GM12864 (cell line): ENCODE measurements at regions not wholly inside any gene's neighbourhood (a gene's known extent, or its start where the extent isn't known, plus 50 kb on each side); places are given as distances from the start of the nearest gene placed in this dataset.
"Not testable (repeated sequence)": the region's sequence is repeated elsewhere in the genome, so short reads cannot be mapped to it uniquely, and the experiment has no call there.

ENCODE experiments used
- DNase-seq: peaks from one replicate; pipeline ENCODE4 v3.0.0-alpha.2; 2011; ENCODE audit warnings: low read depth
- H3K4me3 ChIP-seq: 2 replicates; pipeline ENCODE4 v1.5.1; 2011; ENCODE audit warnings: mild to moderate bottlenecking, low read depth, low read length, control low read depth
- CTCF ChIP-seq: IDR thresholded peaks from 2 replicates; pipeline ENCODE4 v1.5.1; 2011; ENCODE audit warnings: low read depth, mild to moderate bottlenecking, moderate library complexity, low read length, control low read depth, inconsistent platforms; ENCODE audit errors: missing control alignments

GRCh38 chr14:55832974-55833373, 253.0 kb downstream of the KTN1 start:
- no peak for DNase-seq
- H3K4me3 ChIP-seq, result no peak overlapping the region
- no peak for TF ChIP-seq CTCF

GRCh38 chr14:55834390-55834789, 254.4 kb downstream of the KTN1 start:
- no peak overlapping the region for H3K4me3 ChIP-seq
- DNase-seq, result no peak
- no peak for TF ChIP-seq CTCF

GRCh38 chr14:55835985-55836384, 256.0 kb downstream of the KTN1 start:
- no peak for TF ChIP-seq CTCF
- H3K4me3 ChIP-seq, result no peak overlapping the region
- DNase-seq, result no peak

GRCh38 chr14:55837467-55837866, 257.5 kb downstream of the KTN1 start:
- no peak overlapping the region for H3K4me3 ChIP-seq
- no peak for DNase-seq
- no peak for TF ChIP-seq CTCF

GRCh38 chr14:55838529-55839052, 258.6 kb downstream of the KTN1 start:
- TF ChIP-seq CTCF, result no peak
- no peak for DNase-seq
- no peak overlapping the region for H3K4me3 ChIP-seq

- not testable (repeated sequence) for DNase-seq, H3K4me3 ChIP-seq
These were observed 259.4 kb downstream of the KTN1 start for GRCh38 chr14:55839301-55839947.

GRCh38 chr14:55840821-55841220, 260.8 kb downstream of the KTN1 start:
- no peak for DNase-seq
- no peak for TF ChIP-seq CTCF
- no peak overlapping the region for H3K4me3 ChIP-seq
